Keratinocyte (primary cell): ENCODE measurements at regions not wholly inside any gene's neighbourhood (a gene's known extent, or its start where the extent isn't known, plus 50 kb on each side); places are given as distances from the start of the nearest gene placed in this dataset.

Experiments
- DNase-seq: peaks from one replicate; pipeline ENCODE4 v3.0.0-alpha.2; 2011; ENCODE audit warnings: low read depth, missing footprints, low spot score
- FAIRE-seq: peaks from 2 replicates; lab custom pipeline; 2011; peaks lifted over from hg19 to GRCh38; lab: Jason Lieb, UNC
- H2AFZ ChIP-seq: 2 replicates; pipeline ENCODE4 v1.6.0; 2012; ENCODE audit warnings: low read length, control low read depth, inconsistent platforms; ENCODE audit not compliant: control insufficient read depth
- H3K27ac ChIP-seq: 2 replicates; pipeline ENCODE4 v1.5.1; 2011; ENCODE audit warnings: low read length; ENCODE audit not compliant: control insufficient read depth, insufficient read depth
- H3K27me3 ChIP-seq: 3 replicates; pipeline ENCODE4 v1.6.0; 2011; ENCODE audit warnings: low read length; ENCODE audit not compliant: control insufficient read depth, insufficient read depth; ENCODE audit errors: extremely low read depth
- H3K36me3 ChIP-seq, 2 experiments: 2 replicates in 1 of 2; 3 replicates in 1 of 2; pipeline ENCODE4 v1.5.1; 2011; ENCODE audit warnings: low read length in 2 of 2, mild to moderate bottlenecking in 1 of 2; ENCODE audit not compliant: control insufficient read depth in 2 of 2, insufficient read depth in 2 of 2; ENCODE audit errors: extremely low read depth in 1 of 2
- H3K4me1 ChIP-seq: 3 replicates; pipeline ENCODE4 v1.5.1; 2011; ENCODE audit warnings: low read length; ENCODE audit not compliant: control insufficient read depth, insufficient read depth; ENCODE audit errors: extremely low read depth
- H3K4me2 ChIP-seq: 3 replicates; pipeline ENCODE4 v1.6.0; 2011; ENCODE audit warnings: low read depth, low read length; ENCODE audit not compliant: control insufficient read depth, insufficient read depth; ENCODE audit errors: extremely low read depth
- H3K4me3 ChIP-seq, 3 experiments: fragments of 200-600 bp in 1 of 3; sonication (generic) in 1 of 3; 2 replicates in 2 of 3; 3 replicates in 1 of 3; pipeline ENCODE4 v1.5.1; 2011 to 2016; ENCODE audit warnings: low read length in 3 of 3, mild to moderate bottlenecking in 3 of 3, control low read depth in 2 of 3, inconsistent platforms in 1 of 3, low read depth in 1 of 3, mixed read lengths in 1 of 3, mixed run types in 1 of 3, moderate library complexity in 1 of 3; ENCODE audit not compliant: control insufficient read depth in 2 of 3, insufficient read depth in 2 of 3; ENCODE audit errors: extremely low read depth in 1 of 3
- H3K79me2 ChIP-seq: 2 replicates; pipeline ENCODE4 v1.6.0; 2012; ENCODE audit warnings: low read length; ENCODE audit not compliant: control insufficient read depth, insufficient read depth
- H3K9ac ChIP-seq: 3 replicates; pipeline ENCODE4 v1.6.0; 2011; ENCODE audit warnings: low read length; ENCODE audit not compliant: control insufficient read depth, insufficient read depth; ENCODE audit errors: extremely low read depth
- H3K9me1 ChIP-seq: 3 replicates; pipeline ENCODE4 v1.6.0; 2011; ENCODE audit warnings: low read length; ENCODE audit not compliant: control insufficient read depth, insufficient read depth; ENCODE audit errors: extremely low read depth
- H3K9me3 ChIP-seq: 2 replicates; pipeline ENCODE4 v1.5.1; 2012; ENCODE audit warnings: low read depth, low read length; ENCODE audit not compliant: control insufficient read depth
- H4K20me1 ChIP-seq: 3 replicates; pipeline ENCODE4 v1.6.0; 2011; ENCODE audit warnings: low read length; ENCODE audit not compliant: control insufficient read depth, insufficient read depth; ENCODE audit errors: extremely low read depth
- EZH2 ChIP-seq: IDR thresholded peaks from one replicate; pipeline ENCODE4 v1.6.1; 2012; ENCODE audit warnings: inconsistent platforms, mild to moderate bottlenecking, low read length, moderate library complexity
- dilution Hi-C: fragments of 300-500 bp; cut with MboI; formaldehyde crosslinking; loops from one replicate; pipeline ENCODE4 v1.7.0; 2020; ENCODE audit warnings: low sequenced_read_pairs; ENCODE audit not compliant: extremely low pct_ligation_motif_present
- TF ChIP-seq, protein P1 (sequence below), 3 experiments: IDR thresholded peaks in 1 of 3; conservative IDR thresholded peaks in 1 of 3; optimal IDR thresholded peaks in 1 of 3; 2 replicates in 2 of 3; 3 replicates in 1 of 3; pipeline versions ENCODE3 to v1.5.1; 2011; ENCODE audit warnings: low read length in 3 of 3, mild to moderate bottlenecking in 3 of 3, moderate library complexity in 2 of 3, control low read depth in 1 of 3, inconsistent platforms in 1 of 3; ENCODE audit not compliant: insufficient read depth in 2 of 3; ENCODE audit errors: extremely low read depth in 1 of 3

DNA sequence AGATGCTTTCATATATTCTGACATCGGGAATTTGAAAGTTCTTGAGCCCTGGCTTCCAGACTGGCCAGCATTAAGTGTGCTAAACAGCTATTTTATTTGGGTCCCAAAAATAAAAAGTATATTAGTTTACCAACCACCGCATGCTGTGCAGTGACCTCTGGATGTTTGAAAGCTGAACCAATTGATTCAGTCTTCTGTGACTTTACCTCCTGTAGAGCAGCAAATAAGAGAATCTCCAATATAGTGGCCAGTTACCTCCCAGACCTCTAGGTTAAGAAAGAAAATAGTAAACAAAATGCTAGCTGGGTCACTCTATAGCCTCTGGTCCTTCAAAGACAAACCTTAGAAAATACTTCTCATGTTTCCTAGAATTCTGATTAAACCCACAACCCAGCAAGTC, 424.6 kb upstream of the NFE2L3 start:
- Histone ChIP-seq H3K79me2 (no peaks in the 10 kb centered on the region), H4K20me1 (no peaks in the 10 kb centered on the region), H3K36me3 (no peaks in the 10 kb centered on the region), H3K4me2 (no peak overlapping the region), H3K27ac (no peak overlapping the region), H2AFZ (no peak overlapping the region), H3K4me3 (no peak overlapping the region), H3K4me1 (peaks cover 7% of the 10 kb centered on the region), H3K27me3 (no peaks in the 10 kb centered on the region), H3K9me3 (no peaks in the 10 kb centered on the region), H3K9me1 (no peaks in the 10 kb centered on the region), H3K9ac (no peak overlapping the region)
- DNase-seq (no peak), FAIRE-seq (no peak)
- dilution Hi-C loops: no loop called here
- TF ChIP-seq, protein P1, sequence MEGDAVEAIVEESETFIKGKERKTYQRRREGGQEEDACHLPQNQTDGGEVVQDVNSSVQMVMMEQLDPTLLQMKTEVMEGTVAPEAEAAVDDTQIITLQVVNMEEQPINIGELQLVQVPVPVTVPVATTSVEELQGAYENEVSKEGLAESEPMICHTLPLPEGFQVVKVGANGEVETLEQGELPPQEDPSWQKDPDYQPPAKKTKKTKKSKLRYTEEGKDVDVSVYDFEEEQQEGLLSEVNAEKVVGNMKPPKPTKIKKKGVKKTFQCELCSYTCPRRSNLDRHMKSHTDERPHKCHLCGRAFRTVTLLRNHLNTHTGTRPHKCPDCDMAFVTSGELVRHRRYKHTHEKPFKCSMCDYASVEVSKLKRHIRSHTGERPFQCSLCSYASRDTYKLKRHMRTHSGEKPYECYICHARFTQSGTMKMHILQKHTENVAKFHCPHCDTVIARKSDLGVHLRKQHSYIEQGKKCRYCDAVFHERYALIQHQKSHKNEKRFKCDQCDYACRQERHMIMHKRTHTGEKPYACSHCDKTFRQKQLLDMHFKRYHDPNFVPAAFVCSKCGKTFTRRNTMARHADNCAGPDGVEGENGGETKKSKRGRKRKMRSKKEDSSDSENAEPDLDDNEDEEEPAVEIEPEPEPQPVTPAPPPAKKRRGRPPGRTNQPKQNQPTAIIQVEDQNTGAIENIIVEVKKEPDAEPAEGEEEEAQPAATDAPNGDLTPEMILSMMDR (optimal IDR thresholded peaks at IDR 0.05 in 1 of 3, IDR thresholded peaks at IDR 0.05 in 1 of 3, conservative IDR thresholded peaks at IDR 0.05 in 1 of 3; ENCODE audit: extremely low read depth in 1 of 3, insufficient read depth in 2 of 3, low read length in 3 of 3): no peak
- no peak for TF ChIP-seq EZH2

DNA sequence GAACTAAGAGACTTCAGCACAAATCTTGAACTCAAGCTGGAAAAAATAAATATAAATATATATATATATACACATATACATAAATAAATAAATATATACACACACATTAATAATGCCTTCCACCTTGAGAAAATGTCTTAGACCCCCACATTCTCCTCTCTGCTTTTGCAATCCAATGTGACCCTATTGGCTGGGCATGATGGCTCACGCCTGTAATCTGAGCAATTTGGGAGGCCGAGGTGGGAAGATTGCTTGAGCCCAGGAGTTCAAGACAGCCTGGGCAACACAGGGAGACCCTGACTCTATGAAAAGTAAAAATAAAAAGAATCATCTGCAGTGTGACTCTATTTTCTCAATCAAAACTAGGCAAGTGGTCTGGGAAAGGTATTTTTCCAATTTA, 424.1 kb upstream of the NFE2L3 start:
- peaks cover 7% of the 10 kb centered on the region for H3K4me1 ChIP-seq
- no peaks in the 10 kb centered on the region for H3K79me2 ChIP-seq
- no peak for DNase-seq
- no peak overlapping the region for H3K4me2 ChIP-seq
- H4K20me1 ChIP-seq: no peaks in the 10 kb centered on the region
- H3K27ac ChIP-seq: no peak overlapping the region
- no peaks in the 10 kb centered on the region for H3K27me3 ChIP-seq
- H2AFZ ChIP-seq: no peak overlapping the region
- H3K9me3 ChIP-seq: no peaks in the 10 kb centered on the region
- no peaks in the 10 kb centered on the region for H3K36me3 ChIP-seq
- TF ChIP-seq, protein P1 (optimal IDR thresholded peaks at IDR 0.05 in 1 of 3, IDR thresholded peaks at IDR 0.05 in 1 of 3, conservative IDR thresholded peaks at IDR 0.05 in 1 of 3; ENCODE audit: extremely low read depth in 1 of 3, insufficient read depth in 2 of 3, low read length in 3 of 3): no peak
- TF ChIP-seq EZH2: no peak
- no peak overlapping the region for H3K4me3 ChIP-seq
- dilution Hi-C loops: no loop called here
- FAIRE-seq: no peak
- H3K9me1 ChIP-seq: no peaks in the 10 kb centered on the region
- no peak overlapping the region for H3K9ac ChIP-seq
